ENCODE measurements at regions not wholly inside any gene's neighbourhood (a gene's known extent, or its start where the extent isn't known, plus 50 kb on each side); places are given as distances from the start of the nearest gene placed in this dataset.
A peak's percentile ranks its signal among the peaks of the same experiment; 100 is the strongest.

- DNase-seq = no peak
Observed at GRCh38 chr22:27523711-27524110, 277.8 kb downstream of the MN1 start.

- no peak for DNase-seq
Observed at GRCh38 chr22:27525711-27526110, 275.8 kb downstream of the MN1 start.

- DNase-seq = no peak
Observed at GRCh38 chr22:27526901-27527300, 274.7 kb downstream of the MN1 start.

GRCh38 chr22:27531782-27532530, 269.6 kb downstream of the MN1 start:
- DNase-seq = no peak

GRCh38 chr22:27533105-27533745, 268.3 kb downstream of the MN1 start:
- no peak for DNase-seq

GRCh38 chr22:27534720-27535125, 266.8 kb downstream of the MN1 start:
- no peak for DNase-seq

GRCh38 chr22:27535452-27535851, 266.1 kb downstream of the MN1 start:
- no peak for DNase-seq

GRCh38 chr22:27537501-27537900, 264.1 kb downstream of the MN1 start:
- no peak for DNase-seq

- DNase-seq = no peak
Observed at GRCh38 chr22:27538666-27539065, 262.9 kb downstream of the MN1 start.

GRCh38 chr22:27540247-27540646, 261.3 kb downstream of the MN1 start:
- DNase-seq = no peak

- DNase-seq = no peak
Observed at GRCh38 chr22:27540656-27541396, 260.7 kb downstream of the MN1 start.

- peak; percentile 5 for DNase-seq
Observed at GRCh38 chr22:27541836-27542235, 259.7 kb downstream of the MN1 start.

GRCh38 chr22:27542602-27543001, 259.0 kb downstream of the MN1 start:
- DNase-seq = no peak

- DNase-seq = no peak
Observed at GRCh38 chr22:27543460-27543859, 258.1 kb downstream of the MN1 start.

- DNase-seq = no peak
Observed at GRCh38 chr22:27545085-27545484, 256.5 kb downstream of the MN1 start.

- DNase-seq = no peak
Observed at GRCh38 chr22:27546157-27546935, 255.2 kb downstream of the MN1 start.

GRCh38 chr22:27551402-27551801, 250.2 kb downstream of the MN1 start:
- DNase-seq = no peak

GRCh38 chr22:27552176-27552575, 249.4 kb downstream of the MN1 start:
- no peak for DNase-seq

GRCh38 chr22:27552863-27553262, 248.7 kb downstream of the MN1 start:
- DNase-seq = no peak

- DNase-seq = no peak
Observed at GRCh38 chr22:27554106-27554811, 247.3 kb downstream of the MN1 start.

- no peak for DNase-seq
Observed at GRCh38 chr22:27554841-27555456, 246.6 kb downstream of the MN1 start.

GRCh38 chr22:27556371-27556770, 245.2 kb downstream of the MN1 start:
- DNase-seq = no peak
